Stimulated activated CD4-positive, alpha-beta T cell treated with anti-CD3 and anti-CD28 coated beads, Interleukin-15, amount 100 ng/mL, for 24 hours (primary cell): ENCODE measurements at regions not wholly inside any gene's neighbourhood (a gene's known extent, or its start where the extent isn't known, plus 50 kb on each side); places are given as distances from the start of the nearest gene placed in this dataset.
"Not testable (repeated sequence)": the region's sequence is repeated elsewhere in the genome, so short reads cannot be mapped to it uniquely, and the experiment has no call there.

Experiments used
- DNase-seq: peaks from one replicate; pipeline ENCODE4 v3.0.0-alpha.2; 2020

GRCh38 chrX:138849521-138849920 lies 138.0 kb upstream of the FGF13 start:
- DNase-seq: no peak

GRCh38 chrX:138847930-138848329 lies 136.4 kb upstream of the FGF13 start:
- DNase-seq: no peak

- DNase-seq: no peak
These were observed 134.3 kb upstream of the FGF13 start for GRCh38 chrX:138845786-138846185.

- DNase-seq: not testable (repeated sequence)
These were observed 95.9 kb upstream of the FGF13 start for GRCh38 chrX:138807400-138807799.

- DNase-seq: no peak
These were observed 82.7 kb upstream of the FGF13 start for GRCh38 chrX:138794246-138794645.

GRCh38 chrX:138791551-138791950 lies 80.0 kb upstream of the FGF13 start:
- DNase-seq: no peak

GRCh38 chrX:138788771-138789170 lies 77.3 kb upstream of the FGF13 start:
- DNase-seq: no peak

GRCh38 chrX:138778576-138778909 lies 67.0 kb upstream of the FGF13 start:
- not testable (repeated sequence) for DNase-seq

GRCh38 chrX:138777908-138778575 lies 66.5 kb upstream of the FGF13 start:
- not testable (repeated sequence) for DNase-seq

- DNase-seq: no peak
These were observed 65.7 kb upstream of the FGF13 start for GRCh38 chrX:138777230-138777629.

- DNase-seq: no peak
These were observed 64.0 kb upstream of the FGF13 start for GRCh38 chrX:138775517-138775916.

- no peak for DNase-seq
These were observed 59.5 kb upstream of the FGF13 start for GRCh38 chrX:138771047-138771446.

GRCh38 chrX:138769918-138770317 lies 58.4 kb upstream of the FGF13 start:
- DNase-seq: no peak

GRCh38 chrX:138765051-138765450 lies 53.5 kb upstream of the FGF13 start:
- DNase-seq: no peak

GRCh38 chrX:138763761-138764160 lies 52.2 kb upstream of the FGF13 start:
- DNase-seq: no peak

GRCh38 chrX:138761380-138761779 lies 49.9 kb upstream of the FGF13 start:
- DNase-seq: no peak
